MM.1S (cell line): ENCODE measurements at regions not wholly inside any gene's neighbourhood (a gene's known extent, or its start where the extent isn't known, plus 50 kb on each side); places are given as distances from the start of the nearest gene placed in this dataset.

Source experiments
- EZH2 ChIP-seq: fragments of 300-600 bp; sonication (generic); optimal IDR thresholded peaks from 2 replicates; pipeline ENCODE3; 2017; ENCODE audit warnings: low read depth, mild to moderate bottlenecking, antibody characterized with exemption, low read length, mixed read lengths
- EZH2phosphoT487 ChIP-seq: fragments of 300-600 bp; sonication (generic); IDR thresholded peaks from 2 replicates; pipeline ENCODE4 v1.6.1; 2018; ENCODE audit warnings: antibody characterized with exemption, low read length
- TF ChIP-seq, protein P1 (sequence below): fragments of 300-600 bp; sonication (generic); IDR thresholded peaks from 2 replicates; pipeline ENCODE4 v1.5.1; 2016; ENCODE audit warnings: antibody characterized with exemption, low read length, mixed read lengths

DNA sequence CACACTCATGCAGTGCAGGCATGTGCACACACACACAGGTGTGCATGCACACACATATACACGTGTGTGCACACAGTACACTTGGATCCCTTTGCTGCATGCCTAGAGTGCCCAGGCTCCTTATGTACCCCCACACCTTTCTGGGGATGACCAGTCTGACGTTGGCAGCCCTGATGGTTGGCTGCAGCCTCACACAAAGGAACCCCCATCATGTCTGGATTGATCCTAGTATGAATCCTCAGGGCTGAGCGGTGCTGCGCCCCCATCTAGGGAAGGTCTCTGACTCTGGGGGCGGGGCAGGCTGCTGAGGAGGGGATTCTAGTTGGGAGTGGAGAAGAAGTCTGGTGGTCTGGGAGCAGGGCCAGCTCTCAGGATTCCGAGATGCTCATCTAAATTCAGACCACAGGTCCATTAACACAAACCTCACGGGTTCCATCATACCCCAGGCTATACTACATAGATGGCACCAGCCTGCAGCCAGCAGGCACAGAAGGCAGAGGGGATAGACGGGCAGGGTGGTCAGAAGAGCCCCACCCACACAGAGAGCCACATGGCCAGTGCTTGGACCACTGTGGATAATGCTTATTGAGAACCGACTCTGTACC lies 50.5 kb upstream of the OLFM1 start:
- TF ChIP-seq, protein P1, sequence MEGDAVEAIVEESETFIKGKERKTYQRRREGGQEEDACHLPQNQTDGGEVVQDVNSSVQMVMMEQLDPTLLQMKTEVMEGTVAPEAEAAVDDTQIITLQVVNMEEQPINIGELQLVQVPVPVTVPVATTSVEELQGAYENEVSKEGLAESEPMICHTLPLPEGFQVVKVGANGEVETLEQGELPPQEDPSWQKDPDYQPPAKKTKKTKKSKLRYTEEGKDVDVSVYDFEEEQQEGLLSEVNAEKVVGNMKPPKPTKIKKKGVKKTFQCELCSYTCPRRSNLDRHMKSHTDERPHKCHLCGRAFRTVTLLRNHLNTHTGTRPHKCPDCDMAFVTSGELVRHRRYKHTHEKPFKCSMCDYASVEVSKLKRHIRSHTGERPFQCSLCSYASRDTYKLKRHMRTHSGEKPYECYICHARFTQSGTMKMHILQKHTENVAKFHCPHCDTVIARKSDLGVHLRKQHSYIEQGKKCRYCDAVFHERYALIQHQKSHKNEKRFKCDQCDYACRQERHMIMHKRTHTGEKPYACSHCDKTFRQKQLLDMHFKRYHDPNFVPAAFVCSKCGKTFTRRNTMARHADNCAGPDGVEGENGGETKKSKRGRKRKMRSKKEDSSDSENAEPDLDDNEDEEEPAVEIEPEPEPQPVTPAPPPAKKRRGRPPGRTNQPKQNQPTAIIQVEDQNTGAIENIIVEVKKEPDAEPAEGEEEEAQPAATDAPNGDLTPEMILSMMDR: no peak
- no peak for TF ChIP-seq EZH2
- no peak for TF ChIP-seq EZH2phosphoT487
